Peyer's patch (tissue), 4 donors: ENCODE measurements at regions not wholly inside any gene's neighbourhood (a gene's known extent, or its start where the extent isn't known, plus 50 kb on each side); places are given as distances from the start of the nearest gene placed in this dataset.

Source experiments
- DNase-seq, 3 donors: peaks; one replicate each; pipeline ENCODE4 v3.0.0-alpha.2; 2017 to 2019
- H3K27ac ChIP-seq, 4 donors: fragments of 200-600 bp; sonication (generic); one replicate each; pipeline ENCODE4 v1.5.1; 2016 to 2019
- H3K27me3 ChIP-seq, 2 donors: fragments of 200-600 bp; sonication (generic); one replicate each; pipeline ENCODE4 v1.5.1; 2019
- H3K36me3 ChIP-seq, 3 donors: fragments of 200-600 bp; sonication (generic); one replicate each; pipeline ENCODE4 v1.5.1; 2016 to 2019
- H3K4me1 ChIP-seq, 4 donors: fragments of 200-600 bp; sonication (generic); one replicate each; pipeline ENCODE4 v1.5.1; 2016 to 2019
- H3K4me3 ChIP-seq, 4 donors: fragments of 200-600 bp; sonication (generic); 1 replicate in 3 of 4; 2 replicates in 1 of 4; pipeline ENCODE4 v1.5.1; 2016 to 2019; ENCODE audit warnings: mild to moderate bottlenecking in 1 of 4
- H3K9me3 ChIP-seq, 4 donors: fragments of 200-600 bp; sonication (generic); one replicate each; pipeline ENCODE4 v1.5.1; 2016 to 2019; ENCODE audit warnings: mild to moderate bottlenecking in 1 of 4
- POLR2A ChIP-seq, 2 donors: fragments of 450-650 bp; IDR thresholded peaks; one replicate each; pipeline ENCODE4 v1.5.1; 2017; ENCODE audit warnings: antibody characterized with exemption in 2 of 2, mild to moderate bottlenecking in 2 of 2, moderate library complexity in 2 of 2
- TF ChIP-seq, protein P1 (sequence below), 6 experiments: fragments of 450-650 bp in 4 of 6; fragments of 200-600 bp in 2 of 6; sonication (generic) in 1 of 6; IDR thresholded peaks; one replicate each; pipeline ENCODE4 v1.5.1; 2017 to 2019; ENCODE audit warnings: antibody characterized with exemption in 6 of 6, mild to moderate bottlenecking in 3 of 6, moderate library complexity in 1 of 6

DNA sequence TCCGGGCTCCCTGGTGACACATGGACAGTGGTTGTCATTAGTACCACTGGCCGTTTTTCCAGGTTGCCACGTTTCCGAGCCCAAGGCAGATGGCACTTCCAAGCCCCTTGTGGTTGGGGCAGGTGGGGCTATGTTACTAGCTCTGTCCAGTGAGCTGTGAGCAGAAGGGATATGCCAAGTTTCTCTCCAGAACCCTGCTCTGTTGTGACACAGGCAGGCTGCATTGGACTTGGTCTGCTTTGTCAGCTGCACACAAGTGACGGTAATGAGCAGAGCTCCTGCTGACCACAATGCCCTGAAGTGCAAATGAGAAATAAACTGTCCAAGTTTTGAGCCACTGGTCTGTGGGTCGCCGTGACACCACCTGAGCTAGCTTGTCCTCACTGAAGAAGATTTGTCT lies 118.8 kb downstream of the GYPC start:
- H3K9me3 ChIP-seq = no peaks in the 10 kb centered on the region
- no peak overlapping the region for H3K4me3 ChIP-seq
- TF ChIP-seq POLR2A (IDR thresholded peaks at IDR 0.05) = no peak
- TF ChIP-seq, protein P1, sequence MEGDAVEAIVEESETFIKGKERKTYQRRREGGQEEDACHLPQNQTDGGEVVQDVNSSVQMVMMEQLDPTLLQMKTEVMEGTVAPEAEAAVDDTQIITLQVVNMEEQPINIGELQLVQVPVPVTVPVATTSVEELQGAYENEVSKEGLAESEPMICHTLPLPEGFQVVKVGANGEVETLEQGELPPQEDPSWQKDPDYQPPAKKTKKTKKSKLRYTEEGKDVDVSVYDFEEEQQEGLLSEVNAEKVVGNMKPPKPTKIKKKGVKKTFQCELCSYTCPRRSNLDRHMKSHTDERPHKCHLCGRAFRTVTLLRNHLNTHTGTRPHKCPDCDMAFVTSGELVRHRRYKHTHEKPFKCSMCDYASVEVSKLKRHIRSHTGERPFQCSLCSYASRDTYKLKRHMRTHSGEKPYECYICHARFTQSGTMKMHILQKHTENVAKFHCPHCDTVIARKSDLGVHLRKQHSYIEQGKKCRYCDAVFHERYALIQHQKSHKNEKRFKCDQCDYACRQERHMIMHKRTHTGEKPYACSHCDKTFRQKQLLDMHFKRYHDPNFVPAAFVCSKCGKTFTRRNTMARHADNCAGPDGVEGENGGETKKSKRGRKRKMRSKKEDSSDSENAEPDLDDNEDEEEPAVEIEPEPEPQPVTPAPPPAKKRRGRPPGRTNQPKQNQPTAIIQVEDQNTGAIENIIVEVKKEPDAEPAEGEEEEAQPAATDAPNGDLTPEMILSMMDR (IDR thresholded peaks at IDR 0.05) = no peak
- peaks cover 0 to 3% (median 1%) of the 10 kb centered on the region in 4 donors for H3K4me1 ChIP-seq
- no peaks in the 10 kb centered on the region for H3K27me3 ChIP-seq
- no peak for DNase-seq
- H3K36me3 ChIP-seq = no peaks in the 10 kb centered on the region
- no peak overlapping the region for H3K27ac ChIP-seq

DNA sequence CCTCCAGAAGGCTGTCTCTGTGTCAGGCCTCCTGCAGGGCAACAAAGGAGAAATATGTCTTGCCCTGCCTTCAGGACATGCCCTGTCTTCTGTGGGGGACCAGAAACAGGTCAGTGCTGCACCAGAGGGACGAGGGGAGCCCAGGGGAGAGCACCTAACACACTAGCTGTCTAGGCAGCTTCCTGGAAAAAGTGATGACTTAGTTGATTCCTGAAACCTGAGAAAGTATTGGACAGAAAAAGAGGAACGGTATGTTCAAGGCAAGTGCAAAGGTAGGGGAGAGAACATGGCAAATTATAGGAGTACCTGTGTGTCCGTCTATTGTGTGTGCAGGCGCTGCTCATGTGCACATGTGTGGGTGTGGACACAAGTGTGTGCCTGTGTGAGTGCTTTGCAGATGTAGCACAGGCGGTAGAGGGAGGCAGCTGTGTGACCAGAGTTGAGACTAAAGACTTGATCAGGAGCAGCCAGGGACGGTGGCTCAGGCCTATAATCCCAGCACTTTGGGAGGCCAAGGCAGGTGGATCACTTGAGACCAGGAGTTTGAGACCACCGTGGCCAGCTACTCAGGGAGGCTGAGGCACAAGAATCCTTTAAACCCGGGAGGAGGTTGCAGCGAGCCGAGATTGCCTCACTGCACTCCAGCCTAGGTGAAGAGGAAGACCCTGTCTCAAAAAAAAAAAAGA lies 119.5 kb downstream of the GYPC start:
- Histone ChIP-seq H3K9me3 (no peaks in the 10 kb centered on the region), H3K4me1 (peaks cover 0 to 3% (median 1%) of the 10 kb centered on the region in 4 donors), H3K4me3 (no peak overlapping the region), H3K27me3 (no peaks in the 10 kb centered on the region), H3K36me3 (no peaks in the 10 kb centered on the region), H3K27ac (no peak overlapping the region)
- TF ChIP-seq POLR2A (IDR thresholded peaks at IDR 0.05) = no peak
- TF ChIP-seq, protein P1 (IDR thresholded peaks at IDR 0.05) = no peak
- DNase-seq = no peak

DNA sequence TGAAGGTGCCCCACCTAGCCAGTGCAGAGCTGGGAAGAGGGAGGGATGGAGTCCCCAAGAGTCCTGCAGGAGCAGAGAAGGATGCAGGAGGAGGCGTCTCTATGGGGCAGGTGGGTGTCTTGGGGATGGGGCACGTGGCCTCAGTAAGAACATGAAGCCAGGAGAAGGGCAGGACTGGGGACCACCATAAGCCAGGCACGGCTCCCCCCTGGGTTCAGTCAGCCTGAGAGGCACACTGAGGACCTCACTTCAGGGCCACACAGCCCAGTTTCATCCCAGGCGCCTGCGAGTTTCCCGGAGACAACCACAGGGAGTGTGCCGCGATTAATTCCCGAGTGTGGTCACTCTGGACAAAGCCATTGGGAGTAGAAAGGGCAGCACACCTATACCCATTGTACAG lies 120.3 kb downstream of the GYPC start:
- no peak for DNase-seq
- H3K27ac ChIP-seq = no peak overlapping the region

DNA sequence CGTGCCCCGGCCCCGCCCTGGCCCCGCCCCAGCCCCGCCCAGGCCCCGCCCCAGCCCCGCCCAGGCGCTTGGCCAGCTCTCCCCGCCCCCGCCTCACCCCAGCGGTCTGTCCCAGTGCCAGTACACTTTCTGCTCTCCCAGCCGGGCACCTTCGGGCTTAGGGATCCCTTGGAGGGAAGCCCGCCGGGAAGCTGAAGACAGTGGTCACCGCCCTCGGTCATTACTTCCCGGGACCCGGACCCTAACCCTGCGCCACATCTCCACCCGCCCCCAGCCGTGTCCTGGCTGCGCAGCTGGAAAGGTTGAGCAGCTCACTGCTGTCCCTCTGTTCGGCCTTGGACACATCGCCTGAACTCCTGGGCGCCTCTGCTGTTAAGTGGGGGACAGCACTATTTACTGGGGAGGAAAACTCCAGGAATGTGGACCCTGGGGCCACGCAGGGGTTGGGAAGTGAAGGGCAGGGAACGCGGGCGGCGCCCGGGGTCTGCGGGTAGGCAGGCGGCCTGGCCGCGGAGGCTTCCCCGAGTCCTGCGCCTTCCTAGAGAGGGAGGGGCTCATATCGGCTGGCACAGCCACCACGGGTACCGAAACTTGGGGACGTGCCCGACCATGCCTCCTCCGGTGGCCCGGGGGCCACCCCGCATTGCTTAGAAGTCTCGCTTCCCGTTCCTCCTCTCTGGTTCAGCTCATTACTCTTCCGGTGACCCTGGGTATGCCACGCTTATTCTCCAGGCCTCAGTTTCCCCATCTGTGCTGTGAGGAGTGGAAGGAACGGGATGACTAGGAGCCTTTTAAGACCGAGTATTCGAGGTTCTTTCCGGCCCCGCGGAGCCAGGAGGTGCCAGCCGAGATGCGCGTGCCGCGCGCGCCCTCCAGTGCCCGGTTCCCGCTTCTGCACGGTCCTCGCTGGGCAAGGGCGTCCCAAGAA lies 121.0 kb downstream of the GYPC start:
- H3K27ac ChIP-seq = peak overlapping the region in 2 of 4 donors; percentile 39 to 44
- no peaks in the 10 kb centered on the region for H3K27me3 ChIP-seq
- peak overlapping the region; percentile 40 to 59 (median 50) for H3K4me3 ChIP-seq
- peaks cover 0 to 3% (median 1%) of the 10 kb centered on the region in 4 donors for H3K4me1 ChIP-seq
- DNase-seq = peak; percentile 40 to 88 (median 85)
- TF ChIP-seq, protein P1 (IDR thresholded peaks at IDR 0.05) = peak; percentile 42 to 96 (median 88)
- no peak for TF ChIP-seq POLR2A (IDR thresholded peaks at IDR 0.05)
- H3K9me3 ChIP-seq = no peaks in the 10 kb centered on the region
- H3K36me3 ChIP-seq = no peaks in the 10 kb centered on the region

More for the DNA sequence above, 120.3 kb downstream of the GYPC start:
- Histone ChIP-seq H3K9me3 (no peaks in the 10 kb centered on the region), H3K36me3 (no peaks in the 10 kb centered on the region), H3K27me3 (no peaks in the 10 kb centered on the region), H3K4me3 (peak overlapping the region in 3 of 4 donors; percentile 42 to 59 (median 58)), H3K4me1 (peaks cover 0 to 3% (median 1%) of the 10 kb centered on the region in 4 donors)
- TF ChIP-seq POLR2A (IDR thresholded peaks at IDR 0.05) = no peak
- TF ChIP-seq, protein P1 (IDR thresholded peaks at IDR 0.05) = no peak

DNA sequence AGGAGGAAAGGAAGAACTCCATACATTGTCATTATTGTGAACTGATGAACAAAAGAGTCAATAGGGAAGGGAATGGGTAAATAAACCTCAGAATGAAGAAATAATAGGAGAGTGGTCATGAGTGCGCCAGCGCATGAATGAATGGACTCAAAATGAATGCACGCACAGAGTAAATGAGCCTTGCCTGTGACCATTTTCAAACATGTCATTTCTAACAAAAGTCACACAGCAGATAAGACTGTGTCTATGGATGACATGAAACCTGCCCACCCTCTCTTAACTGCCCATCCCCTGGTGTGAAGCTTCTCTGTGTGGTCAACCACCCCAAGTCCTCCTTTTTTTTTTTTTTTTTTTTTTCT lies 121.1 kb upstream of the TEX51 start:
- Histone ChIP-seq H3K9me3 (no peaks in the 10 kb centered on the region), H3K27me3 (no peaks in the 10 kb centered on the region), H3K4me3 (peak overlapping the region in 1 of 4 donors; percentile 58), H3K27ac (no peak overlapping the region), H3K4me1 (peaks cover 0 to 3% (median 1%) of the 10 kb centered on the region in 4 donors), H3K36me3 (no peaks in the 10 kb centered on the region)
- no peak for DNase-seq
- TF ChIP-seq, protein P1 (IDR thresholded peaks at IDR 0.05) = no peak
- TF ChIP-seq POLR2A (IDR thresholded peaks at IDR 0.05) = no peak
